ENCODE measurements at regions not wholly inside any gene's neighbourhood (a gene's known extent, or its start where the extent isn't known, plus 50 kb on each side); places are given as distances from the start of the nearest gene placed in this dataset.
"Not testable (repeated sequence)": the region's sequence is repeated elsewhere in the genome, so short reads cannot be mapped to it uniquely, and the experiment has no call there.

DNA sequence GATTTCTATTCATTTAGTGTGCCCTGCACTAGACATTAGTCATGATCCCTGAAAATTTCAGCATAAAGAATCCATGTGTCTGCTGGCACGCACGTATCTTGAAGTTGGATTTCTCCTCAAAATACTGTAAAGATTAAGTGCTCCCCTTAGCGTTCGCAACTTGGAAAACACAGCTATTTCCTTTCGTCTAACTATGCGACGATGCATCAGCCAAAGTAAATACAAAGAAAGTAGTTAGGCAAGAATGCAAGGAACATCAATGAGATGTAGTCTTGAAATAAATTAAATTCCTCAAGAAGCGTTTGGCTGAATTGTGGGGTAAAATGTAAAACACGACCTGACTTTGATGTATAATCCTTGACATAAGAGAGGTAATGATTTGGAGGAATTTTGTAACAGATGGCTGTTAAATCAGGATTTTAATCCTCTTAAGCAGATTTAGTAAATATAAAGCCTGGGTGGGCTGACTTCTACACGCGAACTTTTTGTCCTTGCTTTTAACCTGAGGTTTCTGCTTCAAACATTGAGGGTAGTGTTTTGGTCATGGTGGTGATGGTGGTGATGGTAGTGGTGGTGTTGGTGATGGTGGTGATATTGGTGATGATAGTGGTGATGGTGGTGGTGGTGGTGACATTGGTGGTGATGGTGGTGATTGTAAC lies 88.2 kb downstream of the FOXF2 start:
- no peaks in the 10 kb centered on the region for H3K36me3 Mint-ChIP-seq (ENCODE audit: unreplicated experiment)
- no peaks in the 10 kb centered on the region for H3K27me3 Mint-ChIP-seq (ENCODE audit: unreplicated experiment)

DNA sequence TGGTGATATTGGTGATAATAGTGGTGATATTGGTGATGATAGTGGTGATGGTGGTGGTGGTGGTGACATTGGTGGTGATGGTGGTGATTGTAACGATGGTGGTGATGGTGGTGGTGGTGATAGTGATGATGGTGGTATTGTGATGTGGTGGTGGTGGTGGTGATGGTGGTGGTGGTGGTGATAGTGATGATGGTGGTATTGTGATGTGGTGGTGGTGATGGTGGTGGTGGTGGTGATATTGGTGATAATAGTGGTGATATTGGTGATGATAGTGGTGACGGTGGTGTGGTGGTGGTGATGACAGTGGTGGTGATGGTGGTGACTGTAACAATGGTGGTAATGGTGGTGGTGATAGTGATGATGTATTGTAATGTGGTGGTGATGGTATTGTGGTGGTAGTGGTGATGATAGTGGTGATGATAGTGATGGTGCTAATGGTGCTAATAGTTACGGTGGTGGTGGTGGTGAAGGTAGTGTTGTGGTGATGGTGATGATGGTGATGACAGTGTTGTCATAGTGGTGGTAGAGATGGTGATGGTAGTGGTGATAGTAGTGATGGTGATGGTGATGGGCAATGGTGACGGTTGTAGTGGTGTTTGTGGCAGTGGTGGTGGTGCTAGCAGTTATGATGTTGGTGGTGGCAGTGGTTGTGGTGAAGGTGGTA lies 88.9 kb downstream of the FOXF2 start:
- not testable (repeated sequence) for H3K9me3 Mint-ChIP-seq (ENCODE audit: unreplicated experiment); H3K4me3 Mint-ChIP-seq (ENCODE audit: unreplicated experiment); H3K36me3 Mint-ChIP-seq (ENCODE audit: unreplicated experiment); DNase-seq (ENCODE audit: extremely low spot score, unreplicated experiment); H3K27me3 Mint-ChIP-seq (ENCODE audit: unreplicated experiment)
- Mint-ChIP-seq H3K27ac (ENCODE audit: unreplicated experiment) (peak overlapping the region; percentile 77), H3K4me1 (ENCODE audit: unreplicated experiment) (peaks cover 77% of the 10 kb centered on the region)

More for the DNA sequence above, 88.2 kb downstream of the FOXF2 start:
- DNase-seq (ENCODE audit: extremely low spot score, unreplicated experiment) = no peak
- H3K4me3 Mint-ChIP-seq (ENCODE audit: unreplicated experiment) = peak overlapping the region; percentile 36
- H3K9me3 Mint-ChIP-seq (ENCODE audit: unreplicated experiment) = peaks cover 3% of the 10 kb centered on the region
- H3K4me1 Mint-ChIP-seq (ENCODE audit: unreplicated experiment) = peaks cover 78% of the 10 kb centered on the region
- H3K27ac Mint-ChIP-seq (ENCODE audit: unreplicated experiment) = peak overlapping the region; percentile 91
- peak; percentile 52 for TF ChIP-seq CTCF (IDR thresholded peaks at IDR 0.05)

- peaks cover 3% of the 10 kb centered on the region for H3K9me3 Mint-ChIP-seq (ENCODE audit: unreplicated experiment)
- peaks cover 76% of the 10 kb centered on the region for H3K4me1 Mint-ChIP-seq (ENCODE audit: unreplicated experiment)
- peak overlapping the region; percentile 77 for H3K27ac Mint-ChIP-seq (ENCODE audit: unreplicated experiment)
- no peak overlapping the region for H3K4me3 Mint-ChIP-seq (ENCODE audit: unreplicated experiment)
- DNase-seq (ENCODE audit: extremely low spot score, unreplicated experiment) = no peak
- no peaks in the 10 kb centered on the region for H3K36me3 Mint-ChIP-seq (ENCODE audit: unreplicated experiment)
- peak; percentile 23 for TF ChIP-seq CTCF (IDR thresholded peaks at IDR 0.05)
- no peaks in the 10 kb centered on the region for H3K27me3 Mint-ChIP-seq (ENCODE audit: unreplicated experiment)
These were observed 89.7 kb downstream of the FOXF2 start for GRCh38 chr6:1479095-1479494.

DNA sequence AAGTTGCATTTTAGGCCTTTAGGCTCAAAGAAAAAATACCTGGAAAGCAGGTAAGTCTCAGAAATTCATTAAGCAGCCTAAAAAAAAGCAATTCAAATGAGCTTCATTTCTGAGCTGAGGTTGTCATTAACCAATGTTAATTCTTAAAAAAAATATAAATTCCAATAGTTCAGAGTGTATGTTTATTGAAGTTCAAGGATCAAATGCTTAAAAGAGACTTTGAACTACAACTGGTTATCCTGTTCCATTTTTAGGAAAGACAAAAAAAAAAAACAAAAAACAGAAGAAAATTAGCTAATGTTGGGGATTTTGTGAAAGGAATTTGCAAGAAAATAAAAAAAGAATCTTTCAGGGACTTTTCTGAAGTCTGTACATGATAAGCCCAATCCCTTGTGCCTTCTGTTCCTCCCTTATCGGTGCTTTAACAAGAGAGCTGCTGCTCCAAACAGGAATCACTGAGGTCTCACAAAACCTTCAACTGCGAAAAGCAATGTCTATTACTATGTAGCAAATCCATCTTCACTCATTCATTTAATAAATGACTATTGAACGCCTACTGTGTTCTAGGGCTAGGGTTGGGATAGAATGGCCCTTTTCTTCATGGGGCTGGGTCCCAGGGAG lies 90.3 kb downstream of the FOXF2 start:
- Mint-ChIP-seq H3K4me3 (ENCODE audit: unreplicated experiment) (no peak overlapping the region), H3K27ac (ENCODE audit: unreplicated experiment) (peak overlapping the region; percentile 77), H3K9me3 (ENCODE audit: unreplicated experiment) (peaks cover 3% of the 10 kb centered on the region), H3K36me3 (ENCODE audit: unreplicated experiment) (no peaks in the 10 kb centered on the region), H3K27me3 (ENCODE audit: unreplicated experiment) (no peaks in the 10 kb centered on the region), H3K4me1 (ENCODE audit: unreplicated experiment) (peaks cover 74% of the 10 kb centered on the region)
- no peak for TF ChIP-seq CTCF (IDR thresholded peaks at IDR 0.05)
- no peak for DNase-seq (ENCODE audit: extremely low spot score, unreplicated experiment)

DNA sequence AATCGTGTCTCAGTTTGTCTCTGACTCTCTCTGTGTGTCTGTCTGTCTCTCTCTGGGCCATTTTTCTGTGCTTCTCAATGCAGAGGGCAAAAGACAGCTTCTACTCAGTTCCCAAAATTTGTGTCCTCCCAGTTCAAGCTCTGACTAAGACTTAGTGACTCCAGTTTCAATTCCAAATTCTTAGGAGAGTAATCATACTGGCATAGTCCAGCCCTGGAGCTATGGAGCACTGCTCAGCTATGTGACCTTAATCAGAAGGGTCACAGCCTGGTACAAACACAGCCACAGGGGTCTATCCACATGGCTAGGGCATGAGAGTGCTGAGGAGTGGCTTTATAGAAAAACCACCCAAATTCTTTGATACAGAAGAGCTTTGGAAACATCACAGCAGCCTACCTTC lies 91.9 kb downstream of the FOXF2 start:
- Mint-ChIP-seq H3K4me1 (ENCODE audit: unreplicated experiment) (peaks cover 76% of the 10 kb centered on the region), H3K36me3 (ENCODE audit: unreplicated experiment) (no peaks in the 10 kb centered on the region), H3K4me3 (ENCODE audit: unreplicated experiment) (peak overlapping the region; percentile 4), H3K27ac (ENCODE audit: unreplicated experiment) (peak overlapping the region; percentile 85), H3K27me3 (ENCODE audit: unreplicated experiment) (no peaks in the 10 kb centered on the region), H3K9me3 (ENCODE audit: unreplicated experiment) (peaks cover 3% of the 10 kb centered on the region)
- no peak for TF ChIP-seq CTCF (IDR thresholded peaks at IDR 0.05)
- DNase-seq (ENCODE audit: extremely low spot score, unreplicated experiment) = no peak

Measured in osteocyte (in vitro differentiated cells).